Caco-2 (cell line): ENCODE measurements at regions not wholly inside any gene's neighbourhood (a gene's known extent, or its start where the extent isn't known, plus 50 kb on each side); places are given as distances from the start of the nearest gene placed in this dataset.

ENCODE experiments used
- BruUV-seq: library from RNA; stranded (reverse); fragments of 400-500 nt; replicated peaks from 2 replicates; lab custom pipeline; 2021; lab: Mats Ljungman, UMichigan
- CTCF ChIA-PET: fragments of 300-600 bp; sonication (Branson Sonifier 250); formaldehyde crosslinking; loops from one replicate; lab custom pipeline; 2022; ENCODE audit warnings: antibody characterized with exemption; lab: Charles Lee
- POLR2A ChIA-PET: fragments of 300-600 bp; sonication (Branson Sonifier 250); formaldehyde crosslinking; loops from one replicate; lab custom pipeline; 2022; ENCODE audit warnings: antibody characterized with exemption; lab: Charles Lee
- DNase-seq, 2 experiments: peaks; one replicate each; pipeline versions ENCODE4 v3.0.0 to v3.0.0-alpha.2; 2020 to 2022
- H3K27me3 ChIP-seq: replicated peaks from 2 replicates; pipeline ENCODE4 v1.6.0; 2011; ENCODE audit warnings: low read length; ENCODE audit not compliant: control insufficient read depth, insufficient read depth
- H3K36me3 ChIP-seq: 2 replicates; pipeline ENCODE4 v1.5.1; 2011; ENCODE audit warnings: low read length; ENCODE audit not compliant: control insufficient read depth, insufficient read depth
- H3K4me1 ChIP-seq: fragments of 250-450 bp; sonication (Bioruptor Pico); 2 replicates; pipeline ENCODE4 v1.5.1; 2020; ENCODE audit warnings: mild to moderate bottlenecking
- H3K4me3 ChIP-seq: 2 replicates; pipeline ENCODE4 v1.5.1; 2011; ENCODE audit warnings: low read depth, mild to moderate bottlenecking, control low read depth, low read length
- H3K9me3 ChIP-seq: fragments of 250-450 bp; sonication (Bioruptor Pico); 2 replicates; pipeline ENCODE4 v1.5.1; 2020; ENCODE audit warnings: mild to moderate bottlenecking, moderate library complexity
- H3K27ac Mint-ChIP-seq: one replicate; pipeline ENCODE4 v1.8.0; 2022; ENCODE audit warnings: mixed read lengths; ENCODE audit not compliant: unreplicated experiment
- H3K27me3 Mint-ChIP-seq: one replicate; pipeline ENCODE4 v1.8.0; 2022; ENCODE audit warnings: mixed read lengths; ENCODE audit not compliant: insufficient read depth, unreplicated experiment
- H3K36me3 Mint-ChIP-seq: one replicate; pipeline ENCODE4 v1.8.0; 2022; ENCODE audit warnings: mild to moderate bottlenecking, mixed read lengths; ENCODE audit not compliant: insufficient read depth, unreplicated experiment
- H3K4me1 Mint-ChIP-seq: one replicate; pipeline ENCODE4 v1.8.0; 2022; ENCODE audit warnings: low read depth, mixed read lengths; ENCODE audit not compliant: unreplicated experiment
- H3K4me3 Mint-ChIP-seq: one replicate; pipeline ENCODE4 v1.8.0; 2022; ENCODE audit warnings: mild to moderate bottlenecking, moderate library complexity, mixed read lengths; ENCODE audit not compliant: unreplicated experiment
- H3K9me3 Mint-ChIP-seq: one replicate; pipeline ENCODE4 v1.8.0; 2022; ENCODE audit warnings: mixed read lengths; ENCODE audit not compliant: unreplicated experiment
- intact Hi-C: fragments of 100-400 bp; cut with micrococcal nuclease; formaldehyde crosslinking; loops from one replicate; pipeline ENCODE4 v1.10.0; 2022; ENCODE audit not compliant: unreplicated experiment
- TF ChIP-seq, protein P1 (sequence below), 2 experiments: fragments of 200-600 bp in 1 of 2; IDR thresholded peaks; 1 replicate in 1 of 2; 2 replicates in 1 of 2; pipeline versions ENCODE4 v1.5.1 to v1.8.0; 2011 to 2022; ENCODE audit warnings: antibody characterized with exemption in 1 of 2, control low read depth in 1 of 2, inconsistent platforms in 1 of 2, low read depth in 1 of 2, low read length in 1 of 2, mild to moderate bottlenecking in 1 of 2, moderate library complexity in 1 of 2; ENCODE audit not compliant: insufficient read depth in 1 of 2, severe bottlenecking in 1 of 2, unreplicated experiment in 1 of 2

DNA sequence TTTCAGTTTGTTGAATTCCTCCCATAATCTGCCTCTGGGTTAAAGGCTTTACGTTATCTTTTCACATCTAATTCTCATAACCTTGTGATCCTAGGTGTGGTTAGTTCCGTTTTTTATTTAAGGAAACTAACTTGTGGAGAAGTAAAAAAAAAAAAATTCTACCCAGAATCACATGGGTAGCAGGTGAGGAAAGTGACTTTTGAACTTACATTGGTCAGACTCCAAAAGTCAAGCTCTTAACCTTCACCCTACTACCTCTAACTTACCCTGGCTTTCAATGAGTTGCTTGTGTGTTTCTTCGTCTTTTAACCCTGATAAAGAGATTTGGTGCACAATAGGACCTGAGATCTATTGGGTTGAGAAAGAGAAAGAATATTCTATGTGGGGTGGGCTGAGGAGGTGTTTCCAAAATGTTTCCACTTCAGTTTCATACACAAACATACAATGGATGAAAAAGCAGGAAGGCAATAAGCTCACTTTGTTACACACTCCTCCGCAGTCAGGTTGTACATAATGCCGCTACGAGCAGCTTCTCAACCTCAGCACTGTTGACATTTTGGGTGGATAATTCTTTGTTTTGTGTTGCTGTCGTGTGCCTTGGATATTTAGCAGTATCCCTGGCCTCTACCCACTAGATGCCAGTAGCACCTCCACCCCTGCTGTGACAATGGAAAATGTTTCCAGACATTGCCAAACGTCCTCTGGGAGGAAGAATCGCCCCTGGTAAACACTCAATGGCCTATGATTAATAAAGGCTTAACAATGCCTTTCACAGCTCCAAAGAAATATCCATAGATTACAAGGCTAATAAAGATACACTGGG is 193.0 kb upstream of the ZNF217 start:
- no peak overlapping the region; the same call in 1 of the 2 replicates for H3K4me3 ChIP-seq
- peak; percentile 47 to 67 for DNase-seq

DNA sequence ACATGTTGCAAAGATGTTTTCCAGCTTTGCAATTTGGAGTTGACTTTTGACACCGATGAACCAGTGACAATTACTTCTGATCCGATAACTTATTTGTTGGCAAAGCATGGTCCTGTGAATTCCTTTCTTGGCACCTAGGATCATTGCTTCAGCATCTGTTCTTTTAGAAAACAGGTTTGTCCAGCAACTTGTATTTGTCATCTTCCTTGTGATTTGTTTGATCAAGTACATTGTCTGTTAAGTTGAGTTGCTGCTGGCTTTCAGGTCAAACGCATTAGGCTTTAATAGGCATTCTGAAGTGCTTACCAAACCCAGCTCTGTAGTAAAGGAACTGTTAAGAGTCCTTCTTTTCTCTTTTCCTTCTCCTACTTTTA is 192.4 kb upstream of the ZNF217 start:
- H3K4me1 Mint-ChIP-seq, result peaks cover 68% of the 10 kb centered on the region
- H3K27me3 ChIP-seq, result no peaks in the 10 kb centered on the region
- BruUV-seq, result no TSS peak
- H3K4me1 ChIP-seq, result peaks cover 69% of the 10 kb centered on the region
- H3K36me3 ChIP-seq, result no peaks in the 10 kb centered on the region
- intact Hi-C loops, result loop anchor here (1.0 to 5.0 kb wide), 10 partner anchors 15 to 207 kb away; partner anchors contain the start of gene ZNF217
- no peaks in the 10 kb centered on the region for H3K27me3 Mint-ChIP-seq
- DNase-seq, result peak; percentile 73 to 84
- H3K36me3 Mint-ChIP-seq, result peaks cover 19% of the 10 kb centered on the region
- H3K4me3 Mint-ChIP-seq, result peak overlapping the region; percentile 39
- H3K27ac Mint-ChIP-seq, result peak overlapping the region; percentile 59
- H3K9me3 ChIP-seq, result no peaks in the 10 kb centered on the region
- TF ChIP-seq, protein P1, sequence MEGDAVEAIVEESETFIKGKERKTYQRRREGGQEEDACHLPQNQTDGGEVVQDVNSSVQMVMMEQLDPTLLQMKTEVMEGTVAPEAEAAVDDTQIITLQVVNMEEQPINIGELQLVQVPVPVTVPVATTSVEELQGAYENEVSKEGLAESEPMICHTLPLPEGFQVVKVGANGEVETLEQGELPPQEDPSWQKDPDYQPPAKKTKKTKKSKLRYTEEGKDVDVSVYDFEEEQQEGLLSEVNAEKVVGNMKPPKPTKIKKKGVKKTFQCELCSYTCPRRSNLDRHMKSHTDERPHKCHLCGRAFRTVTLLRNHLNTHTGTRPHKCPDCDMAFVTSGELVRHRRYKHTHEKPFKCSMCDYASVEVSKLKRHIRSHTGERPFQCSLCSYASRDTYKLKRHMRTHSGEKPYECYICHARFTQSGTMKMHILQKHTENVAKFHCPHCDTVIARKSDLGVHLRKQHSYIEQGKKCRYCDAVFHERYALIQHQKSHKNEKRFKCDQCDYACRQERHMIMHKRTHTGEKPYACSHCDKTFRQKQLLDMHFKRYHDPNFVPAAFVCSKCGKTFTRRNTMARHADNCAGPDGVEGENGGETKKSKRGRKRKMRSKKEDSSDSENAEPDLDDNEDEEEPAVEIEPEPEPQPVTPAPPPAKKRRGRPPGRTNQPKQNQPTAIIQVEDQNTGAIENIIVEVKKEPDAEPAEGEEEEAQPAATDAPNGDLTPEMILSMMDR (IDR thresholded peaks at IDR 0.05; ENCODE audit: insufficient read depth in 1 of 2, low read depth in 1 of 2, low read length in 1 of 2, severe bottlenecking in 1 of 2, unreplicated experiment in 1 of 2), result no peak
- ChIA-PET CTCF (interaction anchor here (0.5 to 2.8 kb wide), 23 partner anchors 8 to 207 kb away, joined by 3 to 28 read pairs (median 4); partner anchors contain the start of gene ZNF217), POLR2A (interaction anchor here (0.6 to 2.3 kb wide), 8 partner anchors 14 to 201 kb away, joined by 3 to 15 read pairs (median 4); no protein-coding TSS in a partner anchor)
- H3K4me3 ChIP-seq, result no peak overlapping the region
- H3K9me3 Mint-ChIP-seq, result no peaks in the 10 kb centered on the region

More for the DNA sequence above, 193.0 kb upstream of the ZNF217 start:
- Histone ChIP-seq H3K36me3 (no peaks in the 10 kb centered on the region), H3K27me3 (no peaks in the 10 kb centered on the region), H3K4me1 (peaks cover 71% of the 10 kb centered on the region), H3K9me3 (no peaks in the 10 kb centered on the region)
- ChIA-PET POLR2A (interaction anchor here (0.6 to 2.3 kb wide), 8 partner anchors 12 to 202 kb away, joined by 3 to 15 read pairs (median 6); no protein-coding TSS in a partner anchor), CTCF (interaction anchor here (0.6 to 2.8 kb wide), 15 partner anchors 9 to 207 kb away, joined by 3 to 28 read pairs (median 8); no protein-coding TSS in a partner anchor)
- TF ChIP-seq, protein P1 (IDR thresholded peaks at IDR 0.05; ENCODE audit: insufficient read depth in 1 of 2, low read depth in 1 of 2, low read length in 1 of 2, severe bottlenecking in 1 of 2, unreplicated experiment in 1 of 2), result peak in 1 of 2 experiments; percentile 13
- intact Hi-C loops, result loop anchor here (1.0 to 5.0 kb wide), 10 partner anchors 15 to 207 kb away; partner anchors contain the start of gene ZNF217
- H3K27ac Mint-ChIP-seq, result peak overlapping the region; percentile 59
- peaks cover 19% of the 10 kb centered on the region for H3K36me3 Mint-ChIP-seq
- H3K27me3 Mint-ChIP-seq, result no peaks in the 10 kb centered on the region
- TSS peak; percentile 59 for BruUV-seq
- H3K4me1 Mint-ChIP-seq, result peaks cover 70% of the 10 kb centered on the region
- no peaks in the 10 kb centered on the region for H3K9me3 Mint-ChIP-seq
- peak overlapping the region; percentile 39 for H3K4me3 Mint-ChIP-seq

DNA sequence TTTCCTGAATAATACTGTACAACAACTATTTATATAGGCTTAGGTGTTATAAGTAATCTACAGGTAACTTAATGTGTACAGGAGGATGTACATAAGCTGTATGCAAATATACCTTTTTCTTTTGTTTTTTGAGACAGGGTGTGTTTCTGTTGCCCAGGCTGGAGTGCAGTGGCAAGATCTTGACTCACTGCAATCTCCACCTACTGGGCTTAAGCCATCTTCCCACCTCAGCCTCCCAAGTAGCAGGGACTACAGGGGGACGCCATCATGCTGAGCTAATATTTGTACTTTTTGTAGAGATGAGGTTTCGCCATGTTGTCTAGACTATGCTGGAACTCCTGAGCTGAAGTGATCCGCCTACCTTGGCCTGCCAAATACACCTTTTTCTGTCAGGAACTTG is 191.7 kb upstream of the ZNF217 start:
- TF ChIP-seq, protein P1 (IDR thresholded peaks at IDR 0.05; ENCODE audit: insufficient read depth in 1 of 2, low read depth in 1 of 2, low read length in 1 of 2, severe bottlenecking in 1 of 2, unreplicated experiment in 1 of 2), result peak in 1 of 2 experiments; percentile 50
- H3K36me3 Mint-ChIP-seq, result peaks cover 19% of the 10 kb centered on the region

More for the DNA sequence above, 191.7 kb upstream of the ZNF217 start:
- Histone ChIP-seq H3K4me3 (no peak overlapping the region), H3K4me1 (peaks cover 62% of the 10 kb centered on the region), H3K9me3 (no peaks in the 10 kb centered on the region), H3K27me3 (no peaks in the 10 kb centered on the region), H3K36me3 (no peaks in the 10 kb centered on the region)
- intact Hi-C loops, result loop anchor here (1.0 to 5.0 kb wide), 3 partner anchors 16 to 193 kb away; partner anchors contain the start of gene ZNF217
- CTCF ChIA-PET, result interaction anchor here (0.5 to 2.8 kb wide), 22 partner anchors 14 to 206 kb away, joined by 3 to 28 read pairs (median 4); partner anchors contain the start of gene ZNF217
- Mint-ChIP-seq H3K4me3 (peak overlapping the region; percentile 39), H3K27me3 (no peaks in the 10 kb centered on the region), H3K9me3 (no peaks in the 10 kb centered on the region), H3K27ac (peak overlapping the region; percentile 59), H3K4me1 (peaks cover 61% of the 10 kb centered on the region)
- POLR2A ChIA-PET, result interaction anchor here (0.6 to 2.3 kb wide), 6 partner anchors 15 to 75 kb away, joined by 3 to 15 read pairs (median 4); no protein-coding TSS in a partner anchor
- BruUV-seq, result no TSS peak
- DNase-seq, result peak; percentile 83 to 84
